ENCODE measurements at regions not wholly inside any gene's neighbourhood (a gene's known extent, or its start where the extent isn't known, plus 50 kb on each side); places are given as distances from the start of the nearest gene placed in this dataset.

DNA sequence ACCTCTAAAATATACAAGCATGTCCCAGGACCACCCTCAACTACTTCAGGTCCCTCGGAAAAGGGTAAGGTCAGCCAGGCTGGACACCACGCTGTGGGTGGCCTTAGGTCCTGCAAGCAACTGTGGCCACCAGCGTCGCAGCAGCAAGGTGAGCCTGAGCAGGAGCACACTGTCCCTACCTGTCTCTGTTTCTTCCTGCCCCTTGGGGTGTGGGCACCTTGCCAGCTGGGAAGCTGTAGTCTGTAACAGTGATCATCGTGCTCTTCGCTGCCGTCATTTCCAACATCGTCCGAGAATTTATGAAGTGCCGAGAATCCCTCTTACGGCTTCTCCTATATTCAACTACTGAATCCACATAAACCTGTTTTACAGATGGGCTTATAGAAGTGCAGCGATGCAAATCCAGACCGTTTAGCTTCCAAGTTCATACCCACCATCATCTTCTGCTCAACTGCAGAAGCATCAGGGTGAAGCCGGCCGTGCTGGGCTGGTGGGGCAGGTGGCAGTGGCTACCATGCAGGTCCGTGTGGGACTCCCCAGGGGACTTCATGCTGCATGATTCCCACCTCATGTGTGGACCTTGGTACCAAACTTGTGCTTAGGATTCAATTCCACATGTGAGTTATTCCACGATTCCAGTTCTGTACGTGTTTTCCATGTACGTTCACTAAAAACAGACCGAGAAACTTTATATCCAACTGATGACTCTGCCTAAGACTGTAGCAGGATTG, 361.3 kb upstream of the SFSWAP start:
- Histone ChIP-seq H3K4me1 (no peaks in the 10 kb centered on the region), H3K27me3 (no peaks in the 10 kb centered on the region)
- no peak for DNase-seq

GRCh38 chr12:131350943-131351318, 360.0 kb upstream of the SFSWAP start:
- Histone ChIP-seq H3K27ac (no peak overlapping the region), H3K9me3 (no peaks in the 10 kb centered on the region), H3K36me3 (no peaks in the 10 kb centered on the region), H3K4me3 (no peak overlapping the region), H3K4me1 (no peaks in the 10 kb centered on the region), H3K27me3 (no peaks in the 10 kb centered on the region)
- DNase-seq: no peak
- TF ChIP-seq, protein P1, sequence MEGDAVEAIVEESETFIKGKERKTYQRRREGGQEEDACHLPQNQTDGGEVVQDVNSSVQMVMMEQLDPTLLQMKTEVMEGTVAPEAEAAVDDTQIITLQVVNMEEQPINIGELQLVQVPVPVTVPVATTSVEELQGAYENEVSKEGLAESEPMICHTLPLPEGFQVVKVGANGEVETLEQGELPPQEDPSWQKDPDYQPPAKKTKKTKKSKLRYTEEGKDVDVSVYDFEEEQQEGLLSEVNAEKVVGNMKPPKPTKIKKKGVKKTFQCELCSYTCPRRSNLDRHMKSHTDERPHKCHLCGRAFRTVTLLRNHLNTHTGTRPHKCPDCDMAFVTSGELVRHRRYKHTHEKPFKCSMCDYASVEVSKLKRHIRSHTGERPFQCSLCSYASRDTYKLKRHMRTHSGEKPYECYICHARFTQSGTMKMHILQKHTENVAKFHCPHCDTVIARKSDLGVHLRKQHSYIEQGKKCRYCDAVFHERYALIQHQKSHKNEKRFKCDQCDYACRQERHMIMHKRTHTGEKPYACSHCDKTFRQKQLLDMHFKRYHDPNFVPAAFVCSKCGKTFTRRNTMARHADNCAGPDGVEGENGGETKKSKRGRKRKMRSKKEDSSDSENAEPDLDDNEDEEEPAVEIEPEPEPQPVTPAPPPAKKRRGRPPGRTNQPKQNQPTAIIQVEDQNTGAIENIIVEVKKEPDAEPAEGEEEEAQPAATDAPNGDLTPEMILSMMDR (IDR thresholded peaks at IDR 0.05): no peak
- TF ChIP-seq POLR2A (IDR thresholded peaks at IDR 0.05): no peak

More for the DNA sequence above, 361.3 kb upstream of the SFSWAP start:
- no peak for TF ChIP-seq POLR2A (IDR thresholded peaks at IDR 0.05)
- H3K27ac ChIP-seq: no peak overlapping the region
- H3K9me3 ChIP-seq: no peaks in the 10 kb centered on the region
- no peaks in the 10 kb centered on the region for H3K36me3 ChIP-seq
- H3K4me3 ChIP-seq: no peak overlapping the region

DNA sequence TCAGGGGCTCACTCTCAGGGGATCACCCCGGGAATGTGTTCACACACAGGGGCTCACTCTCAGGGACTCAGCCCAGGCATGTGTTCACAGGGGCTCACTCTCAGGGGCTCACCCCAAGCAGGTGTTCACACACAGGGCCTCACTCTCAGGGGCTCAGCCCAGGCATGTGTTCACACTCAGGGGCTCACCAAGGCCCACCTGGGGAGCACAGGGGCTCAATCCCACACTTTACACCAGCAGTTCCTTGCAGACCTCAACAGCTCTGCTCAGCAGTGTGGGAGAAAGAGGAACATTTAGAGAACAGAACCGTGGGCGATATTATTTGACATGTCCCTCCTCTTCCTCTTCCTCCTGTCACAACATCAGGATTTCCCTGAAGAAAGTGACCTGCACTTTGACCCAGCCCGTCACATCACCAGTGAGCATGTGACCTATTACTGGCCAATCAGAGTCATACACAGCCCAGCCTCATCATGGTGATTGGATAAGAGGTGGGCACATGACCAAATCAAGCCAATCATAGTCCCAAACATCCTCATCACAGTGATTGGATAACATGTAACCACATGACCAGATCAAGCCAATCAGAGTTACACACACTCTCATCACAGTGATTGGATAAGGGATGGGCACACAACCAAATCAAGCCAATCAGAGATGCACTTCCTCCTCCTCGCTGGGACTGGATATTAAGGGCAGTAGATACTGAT, 359.4 kb upstream of the SFSWAP start:
- H3K27me3 ChIP-seq: no peaks in the 10 kb centered on the region
- DNase-seq: no peak
- H3K4me1 ChIP-seq: no peaks in the 10 kb centered on the region
- H3K27ac ChIP-seq: no peak overlapping the region
- H3K36me3 ChIP-seq: no peaks in the 10 kb centered on the region
- TF ChIP-seq, protein P1 (IDR thresholded peaks at IDR 0.05): no peak
- no peak for TF ChIP-seq POLR2A (IDR thresholded peaks at IDR 0.05)
- H3K9me3 ChIP-seq: no peaks in the 10 kb centered on the region
- H3K4me3 ChIP-seq: no peak overlapping the region

DNA sequence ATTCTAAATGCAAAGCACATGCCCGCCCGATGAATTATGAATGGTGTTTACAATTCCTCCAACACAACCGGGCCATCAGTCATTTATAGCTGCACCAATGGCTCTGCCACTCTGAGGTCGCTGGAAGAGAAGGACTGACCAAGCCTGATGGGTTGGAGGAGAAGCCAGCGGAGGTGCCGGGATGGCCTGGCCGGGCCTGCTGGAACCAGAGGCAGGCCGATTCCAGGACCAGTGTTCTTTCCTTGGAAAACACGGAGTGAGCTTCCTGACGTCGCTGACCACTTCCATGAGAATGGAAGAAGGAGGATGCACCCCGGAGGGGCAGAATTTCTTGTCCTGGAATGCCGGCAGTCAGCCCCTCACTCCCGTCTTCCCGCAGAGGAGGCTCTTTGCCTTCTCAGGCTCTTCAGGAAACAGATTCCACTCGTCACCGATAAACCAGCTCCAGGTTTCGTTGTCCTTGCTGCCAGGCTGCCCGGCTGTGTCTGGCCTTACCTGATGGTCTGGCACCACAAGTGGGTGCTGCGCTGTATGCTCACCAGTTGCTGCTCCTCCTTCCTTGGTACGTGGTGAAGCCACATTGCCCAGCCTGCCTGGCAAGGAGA, 358.5 kb upstream of the SFSWAP start:
- H3K36me3 ChIP-seq: no peaks in the 10 kb centered on the region
- H3K27ac ChIP-seq: no peak overlapping the region
- H3K4me3 ChIP-seq: no peak overlapping the region
- H3K4me1 ChIP-seq: no peaks in the 10 kb centered on the region
- H3K9me3 ChIP-seq: no peaks in the 10 kb centered on the region
- TF ChIP-seq, protein P1 (IDR thresholded peaks at IDR 0.05): no peak
- TF ChIP-seq POLR2A (IDR thresholded peaks at IDR 0.05): no peak
- H3K27me3 ChIP-seq: no peaks in the 10 kb centered on the region
- no peak for DNase-seq

DNA sequence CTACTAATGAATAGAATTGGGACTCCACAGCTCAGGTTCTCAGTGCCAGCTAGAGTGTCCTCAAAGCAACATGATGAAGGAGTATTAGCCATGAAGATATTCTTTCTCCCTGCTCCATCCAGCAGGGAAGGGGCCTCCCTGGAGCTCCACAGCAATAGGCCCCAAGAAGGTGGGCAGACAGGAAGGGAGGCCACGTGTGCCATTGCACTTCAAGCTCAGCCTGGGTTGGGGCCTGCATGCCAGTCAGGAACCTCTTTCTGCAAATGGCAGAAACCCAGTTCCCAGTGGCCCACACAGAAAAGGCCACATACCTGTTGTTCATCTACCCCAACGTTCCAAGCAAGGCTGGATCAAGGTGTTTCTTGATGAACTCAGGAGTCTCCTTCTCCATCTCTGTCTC, 357.5 kb upstream of the SFSWAP start:
- no peak overlapping the region for H3K4me3 ChIP-seq
- H3K9me3 ChIP-seq: no peaks in the 10 kb centered on the region
- TF ChIP-seq POLR2A (IDR thresholded peaks at IDR 0.05): no peak
- TF ChIP-seq, protein P1 (IDR thresholded peaks at IDR 0.05): no peak
- no peaks in the 10 kb centered on the region for H3K4me1 ChIP-seq
- no peak for DNase-seq
- no peaks in the 10 kb centered on the region for H3K36me3 ChIP-seq
- no peaks in the 10 kb centered on the region for H3K27me3 ChIP-seq
- H3K27ac ChIP-seq: no peak overlapping the region

DNA sequence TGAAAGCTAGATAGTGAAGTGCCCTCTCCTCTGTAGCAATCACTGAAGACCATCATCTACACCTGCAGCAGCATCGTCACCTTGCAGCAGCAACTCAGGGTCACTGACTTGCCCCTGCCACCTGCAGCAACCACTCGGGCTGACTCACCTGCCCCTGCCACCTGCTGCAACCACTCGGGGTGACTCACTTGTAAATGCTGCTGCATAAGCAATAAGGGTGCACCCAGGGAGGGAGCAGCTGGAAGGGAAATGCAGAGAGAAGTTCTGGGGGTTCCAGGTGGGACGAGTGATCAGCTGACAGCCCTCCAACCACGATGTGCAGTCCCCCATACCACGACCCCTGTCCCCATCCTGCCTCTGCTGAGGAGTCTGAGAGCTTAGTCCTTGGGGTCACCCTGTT, 357.1 kb upstream of the SFSWAP start:
- H3K4me3 ChIP-seq: no peak overlapping the region
- no peak for DNase-seq
- no peak for TF ChIP-seq POLR2A (IDR thresholded peaks at IDR 0.05)
- TF ChIP-seq, protein P1 (IDR thresholded peaks at IDR 0.05): no peak
- H3K4me1 ChIP-seq: no peaks in the 10 kb centered on the region
- no peaks in the 10 kb centered on the region for H3K9me3 ChIP-seq
- H3K36me3 ChIP-seq: no peaks in the 10 kb centered on the region
- H3K27me3 ChIP-seq: no peaks in the 10 kb centered on the region
- no peak overlapping the region for H3K27ac ChIP-seq
